ENCODE measurements at regions not wholly inside any gene's neighbourhood (a gene's known extent, or its start where the extent isn't known, plus 50 kb on each side); places are given as distances from the start of the nearest gene placed in this dataset.

DNA sequence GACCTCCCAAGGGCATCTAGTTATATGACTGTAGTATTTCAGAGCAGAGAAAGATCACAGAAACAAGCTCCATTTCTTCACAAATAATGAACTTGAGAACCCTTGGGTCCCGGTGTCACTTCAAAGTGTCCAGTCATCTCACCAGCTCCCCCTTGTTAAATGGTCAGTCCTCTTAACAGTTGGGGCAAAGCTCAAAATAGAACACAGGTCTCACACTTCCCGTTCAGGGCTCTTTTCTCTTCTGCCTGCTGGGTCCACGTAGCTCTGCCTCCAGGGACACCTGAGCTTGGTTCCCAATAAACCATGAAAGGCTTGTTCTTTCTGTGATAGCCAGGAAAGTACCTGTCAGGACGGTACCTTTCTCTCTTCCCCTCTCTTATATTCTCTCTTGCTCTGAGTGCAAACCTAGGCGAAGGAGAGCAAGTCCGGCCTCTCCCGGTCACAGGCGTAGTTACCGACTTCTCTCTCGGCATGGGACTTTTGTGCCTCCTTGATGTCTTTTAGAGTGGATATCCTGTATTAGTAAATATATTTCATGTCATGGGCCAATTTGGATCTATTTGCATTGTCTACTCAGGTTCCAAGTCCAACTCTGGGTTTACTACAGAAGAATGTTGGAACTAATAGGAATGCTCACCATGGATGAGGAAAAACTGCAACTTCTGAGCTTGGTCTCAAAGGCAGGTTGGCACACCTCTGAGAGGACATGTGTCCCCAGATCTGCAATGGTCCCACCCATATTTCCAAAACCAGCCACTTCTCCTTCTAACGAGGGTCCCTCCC, 118.8 kb upstream of the PARP11 start:
- TF ChIP-seq, protein P1, sequence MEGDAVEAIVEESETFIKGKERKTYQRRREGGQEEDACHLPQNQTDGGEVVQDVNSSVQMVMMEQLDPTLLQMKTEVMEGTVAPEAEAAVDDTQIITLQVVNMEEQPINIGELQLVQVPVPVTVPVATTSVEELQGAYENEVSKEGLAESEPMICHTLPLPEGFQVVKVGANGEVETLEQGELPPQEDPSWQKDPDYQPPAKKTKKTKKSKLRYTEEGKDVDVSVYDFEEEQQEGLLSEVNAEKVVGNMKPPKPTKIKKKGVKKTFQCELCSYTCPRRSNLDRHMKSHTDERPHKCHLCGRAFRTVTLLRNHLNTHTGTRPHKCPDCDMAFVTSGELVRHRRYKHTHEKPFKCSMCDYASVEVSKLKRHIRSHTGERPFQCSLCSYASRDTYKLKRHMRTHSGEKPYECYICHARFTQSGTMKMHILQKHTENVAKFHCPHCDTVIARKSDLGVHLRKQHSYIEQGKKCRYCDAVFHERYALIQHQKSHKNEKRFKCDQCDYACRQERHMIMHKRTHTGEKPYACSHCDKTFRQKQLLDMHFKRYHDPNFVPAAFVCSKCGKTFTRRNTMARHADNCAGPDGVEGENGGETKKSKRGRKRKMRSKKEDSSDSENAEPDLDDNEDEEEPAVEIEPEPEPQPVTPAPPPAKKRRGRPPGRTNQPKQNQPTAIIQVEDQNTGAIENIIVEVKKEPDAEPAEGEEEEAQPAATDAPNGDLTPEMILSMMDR (conservative IDR thresholded peaks at IDR 0.05): no peak
- TF ChIP-seq EZH2 (IDR thresholded peaks at IDR 0.05; ENCODE audit: low read depth): no peak

Measured in PC-9 (cell line).